Left kidney (tissue), 1 donor: ENCODE measurements at regions not wholly inside any gene's neighbourhood (a gene's known extent, or its start where the extent isn't known, plus 50 kb on each side); places are given as distances from the start of the nearest gene placed in this dataset.

Experiments
- DNase-seq: peaks from one replicate; pipeline ENCODE4 v3.0.0-alpha.2; 2013

GRCh38 chr4:3668825-3669552, 97.2 kb upstream of the ADRA2C start:
- no peak for DNase-seq

GRCh38 chr4:3667258-3667657, 98.9 kb upstream of the ADRA2C start:
- no peak for DNase-seq

- DNase-seq: no peak
These were observed 99.9 kb upstream of the ADRA2C start for GRCh38 chr4:3666263-3666662.

GRCh38 chr4:3665360-3665891, 100.8 kb upstream of the ADRA2C start:
- DNase-seq: no peak

GRCh38 chr4:3663791-3664190, 102.4 kb upstream of the ADRA2C start:
- no peak for DNase-seq

- DNase-seq: no peak
These were observed 103.7 kb upstream of the ADRA2C start for GRCh38 chr4:3662516-3662915.

- no peak for DNase-seq
These were observed 104.2 kb upstream of the ADRA2C start for GRCh38 chr4:3661989-3662388.

GRCh38 chr4:3660928-3661515, 105.2 kb upstream of the ADRA2C start:
- DNase-seq: no peak

- no peak for DNase-seq
These were observed 105.9 kb upstream of the ADRA2C start for GRCh38 chr4:3660086-3660927.

- no peak for DNase-seq
These were observed 107.1 kb upstream of the ADRA2C start for GRCh38 chr4:3659131-3659530.

GRCh38 chr4:3658530-3658913, 107.7 kb upstream of the ADRA2C start:
- no peak for DNase-seq

- DNase-seq: no peak
These were observed 108.2 kb upstream of the ADRA2C start for GRCh38 chr4:3657902-3658529.

GRCh38 chr4:3656416-3657356, 109.5 kb upstream of the ADRA2C start:
- DNase-seq: no peak

GRCh38 chr4:3655963-3656362, 110.2 kb upstream of the ADRA2C start:
- no peak for DNase-seq

- DNase-seq: no peak
These were observed 110.7 kb upstream of the ADRA2C start for GRCh38 chr4:3655485-3655884.

GRCh38 chr4:3654036-3654807, 112.0 kb upstream of the ADRA2C start:
- DNase-seq: no peak

- DNase-seq: no peak
These were observed 113.6 kb upstream of the ADRA2C start for GRCh38 chr4:3652586-3652985.

- DNase-seq: no peak
These were observed 114.8 kb upstream of the ADRA2C start for GRCh38 chr4:3651267-3651845.

- DNase-seq: no peak
These were observed 116.7 kb upstream of the ADRA2C start for GRCh38 chr4:3649491-3649890.

- no peak for DNase-seq
These were observed 116.5 kb upstream of the LRPAP1 start for GRCh38 chr4:3648731-3649130.
